HUES48 (cell line): ENCODE measurements at regions not wholly inside any gene's neighbourhood (a gene's known extent, or its start where the extent isn't known, plus 50 kb on each side); places are given as distances from the start of the nearest gene placed in this dataset.

ENCODE experiments used
- H3K27ac ChIP-seq: one replicate; pipeline ENCODE4 v1.7.0; 2013; ENCODE audit warnings: low read depth, low read length, inconsistent platforms
- H3K27me3 ChIP-seq: 2 replicates; pipeline ENCODE4 v1.6.1; 2013; ENCODE audit warnings: mild to moderate bottlenecking, low read length; ENCODE audit not compliant: control insufficient read depth, insufficient read depth
- H3K36me3 ChIP-seq: 2 replicates; pipeline ENCODE4 v1.6.1; 2013; ENCODE audit warnings: low read length; ENCODE audit not compliant: control insufficient read depth, insufficient read depth
- H3K4me1 ChIP-seq: 2 replicates; pipeline ENCODE4 v1.6.1; 2013; ENCODE audit warnings: mild to moderate bottlenecking, low read length; ENCODE audit not compliant: control insufficient read depth, insufficient read depth
- H3K4me3 ChIP-seq: 2 replicates; pipeline ENCODE4 v1.5.1; 2013; ENCODE audit warnings: mild to moderate bottlenecking, low read depth, low read length
- H3K9ac ChIP-seq: 2 replicates; pipeline ENCODE4 v1.6.1; 2013; ENCODE audit warnings: mild to moderate bottlenecking, low read depth, low read length, moderate library complexity
- H3K9me3 ChIP-seq: 2 replicates; pipeline ENCODE4 v1.6.1; 2013; ENCODE audit warnings: low read length; ENCODE audit not compliant: control insufficient read depth, insufficient read depth

GRCh38 chr14:100955201-100955600, 51.7 kb upstream of the RTL1 start:
- Histone ChIP-seq H3K27ac (no peak overlapping the region), H3K27me3 (no peaks in the 10 kb centered on the region), H3K9me3 (no peaks in the 10 kb centered on the region), H3K9ac (no peak overlapping the region), H3K36me3 (peaks cover 48% of the 10 kb centered on the region), H3K4me3 (no peak overlapping the region), H3K4me1 (no peaks in the 10 kb centered on the region)

- Histone ChIP-seq H3K27ac (no peak overlapping the region), H3K36me3 (peaks cover 60% of the 10 kb centered on the region), H3K9ac (no peak overlapping the region), H3K4me1 (no peaks in the 10 kb centered on the region), H3K9me3 (0 out of 2 replicates have a peak, but pooled peaks cover 4% of the 10 kb centered on the region), H3K4me3 (no peak overlapping the region), H3K27me3 (no peaks in the 10 kb centered on the region)
Measured at GRCh38 chr14:100962494-100962893, 59.0 kb upstream of the RTL1 start.

GRCh38 chr14:100965296-100965695, 61.8 kb upstream of the RTL1 start:
- H3K27me3 ChIP-seq, result no peaks in the 10 kb centered on the region
- H3K27ac ChIP-seq, result no peak overlapping the region
- H3K9ac ChIP-seq, result no peak overlapping the region
- no peaks in the 10 kb centered on the region for H3K4me1 ChIP-seq
- no peak overlapping the region for H3K4me3 ChIP-seq
- peaks cover 34% of the 10 kb centered on the region for H3K36me3 ChIP-seq
- H3K9me3 ChIP-seq, result 0 out of 2 replicates have a peak, but pooled peaks cover 4% of the 10 kb centered on the region

- no peak overlapping the region for H3K27ac ChIP-seq
- no peak overlapping the region for H3K4me3 ChIP-seq
- no peaks in the 10 kb centered on the region for H3K4me1 ChIP-seq
- no peak overlapping the region for H3K9ac ChIP-seq
- no peaks in the 10 kb centered on the region for H3K27me3 ChIP-seq
- peaks cover 38% of the 10 kb centered on the region for H3K36me3 ChIP-seq
- H3K9me3 ChIP-seq, result no peaks in the 10 kb centered on the region
Measured at GRCh38 chr14:100967178-100967577, 63.7 kb upstream of the RTL1 start.

GRCh38 chr14:100967930-100968329, 64.4 kb upstream of the RTL1 start:
- Histone ChIP-seq H3K36me3 (peaks cover 41% of the 10 kb centered on the region), H3K4me1 (no peaks in the 10 kb centered on the region), H3K27ac (no peak overlapping the region), H3K9ac (no peak overlapping the region), H3K27me3 (no peaks in the 10 kb centered on the region), H3K9me3 (no peaks in the 10 kb centered on the region), H3K4me3 (no peak overlapping the region)

GRCh38 chr14:100972118-100972897, 68.8 kb upstream of the RTL1 start:
- Histone ChIP-seq H3K4me3 (no peak overlapping the region), H3K36me3 (peaks cover 49% of the 10 kb centered on the region), H3K9ac (no peak overlapping the region), H3K9me3 (no peaks in the 10 kb centered on the region), H3K4me1 (no peaks in the 10 kb centered on the region), H3K27ac (no peak overlapping the region), H3K27me3 (no peaks in the 10 kb centered on the region)

- Histone ChIP-seq H3K27ac (no peak overlapping the region), H3K4me3 (no peak overlapping the region), H3K36me3 (peaks cover 59% of the 10 kb centered on the region), H3K27me3 (no peaks in the 10 kb centered on the region), H3K4me1 (no peaks in the 10 kb centered on the region), H3K9me3 (no peaks in the 10 kb centered on the region), H3K9ac (no peak overlapping the region)
Measured at GRCh38 chr14:100975671-100976070, 72.1 kb upstream of the RTL1 start.

- Histone ChIP-seq H3K9me3 (no peaks in the 10 kb centered on the region), H3K4me1 (no peaks in the 10 kb centered on the region), H3K27ac (no peak overlapping the region)
Measured at GRCh38 chr14:100979079-100979478, 75.6 kb upstream of the RTL1 start.

GRCh38 chr14:100979780-100980179, 76.3 kb upstream of the RTL1 start:
- H3K27ac ChIP-seq, result no peak overlapping the region
- H3K4me3 ChIP-seq, result no peak overlapping the region
- no peaks in the 10 kb centered on the region for H3K4me1 ChIP-seq
- H3K27me3 ChIP-seq, result no peaks in the 10 kb centered on the region
- H3K9me3 ChIP-seq, result no peaks in the 10 kb centered on the region
- no peak overlapping the region for H3K9ac ChIP-seq
- peaks cover 38% of the 10 kb centered on the region for H3K36me3 ChIP-seq

More at GRCh38 chr14:100979079-100979478, 75.6 kb upstream of the RTL1 start:
- H3K9ac ChIP-seq, result no peak overlapping the region
- peaks cover 42% of the 10 kb centered on the region for H3K36me3 ChIP-seq
- H3K4me3 ChIP-seq, result no peak overlapping the region
- no peaks in the 10 kb centered on the region for H3K27me3 ChIP-seq

- Histone ChIP-seq H3K36me3 (peaks cover 35% of the 10 kb centered on the region), H3K27me3 (no peaks in the 10 kb centered on the region), H3K4me1 (no peaks in the 10 kb centered on the region), H3K9ac (no peak overlapping the region), H3K4me3 (no peak overlapping the region), H3K27ac (no peak overlapping the region), H3K9me3 (no peaks in the 10 kb centered on the region)
Measured at GRCh38 chr14:100980823-100981222, 77.3 kb upstream of the RTL1 start.

GRCh38 chr14:100981809-100982208, 78.3 kb upstream of the RTL1 start:
- Histone ChIP-seq H3K4me1 (no peaks in the 10 kb centered on the region), H3K9me3 (no peaks in the 10 kb centered on the region), H3K4me3 (no peak overlapping the region), H3K27ac (no peak overlapping the region), H3K27me3 (no peaks in the 10 kb centered on the region), H3K36me3 (peaks cover 36% of the 10 kb centered on the region), H3K9ac (no peak overlapping the region)
